BLaER1 (cell line): ENCODE measurements at regions not wholly inside any gene's neighbourhood (a gene's known extent, or its start where the extent isn't known, plus 50 kb on each side); places are given as distances from the start of the nearest gene placed in this dataset.
"Not testable (repeated sequence)": the region's sequence is repeated elsewhere in the genome, so short reads cannot be mapped to it uniquely, and the experiment has no call there.

Experiments used
- H3K27ac ChIP-seq: shearing (Covaris generic); formaldehyde crosslinking; 2 replicates; pipeline ENCODE4 v1.8.1; 2022
- H3K27me3 ChIP-seq: shearing (Covaris generic); formaldehyde crosslinking; 2 replicates; pipeline ENCODE4 v1.8.1; 2022
- H3K36me3 ChIP-seq: shearing (Covaris generic); formaldehyde crosslinking; 2 replicates; pipeline ENCODE4 v1.8.1; 2022
- H3K4me1 ChIP-seq: shearing (Covaris generic); formaldehyde crosslinking; 2 replicates; pipeline ENCODE4 v1.8.1; 2022
- H3K4me2 ChIP-seq: shearing (Covaris generic); formaldehyde crosslinking; 2 replicates; pipeline ENCODE4 v1.8.1; 2022
- H3K4me3 ChIP-seq: shearing (Covaris generic); formaldehyde crosslinking; 2 replicates; pipeline ENCODE4 v1.8.1; 2022
- H3K9ac ChIP-seq: shearing (Covaris generic); formaldehyde crosslinking; 2 replicates; pipeline ENCODE4 v1.8.1; 2022
- H3K9me3 ChIP-seq: shearing (Covaris generic); formaldehyde crosslinking; 2 replicates; pipeline ENCODE4 v1.8.1; 2022
- H4K20me1 ChIP-seq: shearing (Covaris generic); formaldehyde crosslinking; 2 replicates; pipeline ENCODE4 v1.8.1; 2022
- Cebpa-rat ChIP-seq: shearing (Covaris generic); IDR thresholded peaks from 2 replicates; pipeline ENCODE4 v1.8.1; 2022

DNA sequence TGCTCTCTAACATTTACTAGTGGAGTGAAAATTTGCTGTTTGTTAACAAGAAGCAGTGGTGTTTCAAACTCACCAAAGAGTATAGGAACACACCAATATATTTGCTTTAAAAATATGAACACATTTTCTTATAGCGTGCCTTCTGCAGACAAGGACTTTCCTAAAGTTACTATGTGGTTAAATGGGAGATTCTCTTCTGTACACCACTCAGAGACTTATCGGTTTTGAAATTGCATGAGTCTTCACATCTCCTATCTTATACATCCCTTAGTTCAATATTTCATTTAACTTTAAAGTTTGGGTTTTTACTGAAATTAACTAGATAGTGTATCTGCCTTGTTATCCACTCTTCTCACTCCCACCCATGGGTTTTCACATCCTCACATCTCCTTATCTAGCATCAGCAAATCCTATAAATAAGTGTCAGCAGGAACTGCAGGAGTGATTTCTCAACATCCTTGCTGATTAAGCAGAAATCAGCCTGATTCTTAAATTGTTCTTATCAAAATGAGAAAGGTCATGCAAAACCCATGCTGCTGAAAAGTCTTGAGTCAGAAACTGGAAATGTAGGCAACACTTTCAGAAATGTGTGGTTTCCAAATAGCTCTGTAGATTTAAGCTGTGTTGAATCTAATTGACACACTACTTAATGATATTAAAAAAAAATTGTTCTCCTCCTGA lies 1075.6 kb upstream of the GJE1 start:
- Histone ChIP-seq H3K9me3 (no peaks in the 10 kb centered on the region), H3K4me1 (no peaks in the 10 kb centered on the region), H3K27me3 (no peaks in the 10 kb centered on the region), H3K27ac (no peak overlapping the region), H3K36me3 (no peaks in the 10 kb centered on the region), H4K20me1 (no peaks in the 10 kb centered on the region), H3K4me2 (no peak overlapping the region), H3K9ac (no peak overlapping the region), H3K4me3 (no peak overlapping the region)
- TF ChIP-seq Cebpa-rat: no peak

DNA sequence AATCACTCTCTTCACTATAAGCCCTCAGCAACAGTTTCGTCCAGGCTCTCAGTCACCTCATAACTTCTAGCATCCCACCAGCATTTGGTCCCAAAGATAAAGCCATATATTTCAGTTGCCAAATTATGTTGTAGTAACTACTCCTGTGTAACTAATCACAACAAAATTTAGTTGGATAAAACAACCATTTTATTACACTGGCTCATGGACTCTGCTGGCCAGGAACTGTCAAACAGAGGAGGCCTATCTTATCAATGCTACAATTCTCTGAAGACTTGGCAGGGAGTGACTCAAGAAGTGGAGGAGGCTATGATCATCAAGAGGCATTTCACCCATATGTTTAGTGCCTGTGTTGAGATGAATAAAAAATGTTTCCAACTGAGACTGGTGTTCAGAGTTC lies 1082.3 kb upstream of the GJE1 start:
- no peak overlapping the region for H3K9ac ChIP-seq
- no peaks in the 10 kb centered on the region for H3K9me3 ChIP-seq
- no peaks in the 10 kb centered on the region for H3K27me3 ChIP-seq
- H3K27ac ChIP-seq: no peak overlapping the region
- no peak for TF ChIP-seq Cebpa-rat
- no peaks in the 10 kb centered on the region for H3K36me3 ChIP-seq
- no peak overlapping the region for H3K4me2 ChIP-seq
- no peak overlapping the region for H3K4me3 ChIP-seq
- H3K4me1 ChIP-seq: no peaks in the 10 kb centered on the region
- no peaks in the 10 kb centered on the region for H4K20me1 ChIP-seq

DNA sequence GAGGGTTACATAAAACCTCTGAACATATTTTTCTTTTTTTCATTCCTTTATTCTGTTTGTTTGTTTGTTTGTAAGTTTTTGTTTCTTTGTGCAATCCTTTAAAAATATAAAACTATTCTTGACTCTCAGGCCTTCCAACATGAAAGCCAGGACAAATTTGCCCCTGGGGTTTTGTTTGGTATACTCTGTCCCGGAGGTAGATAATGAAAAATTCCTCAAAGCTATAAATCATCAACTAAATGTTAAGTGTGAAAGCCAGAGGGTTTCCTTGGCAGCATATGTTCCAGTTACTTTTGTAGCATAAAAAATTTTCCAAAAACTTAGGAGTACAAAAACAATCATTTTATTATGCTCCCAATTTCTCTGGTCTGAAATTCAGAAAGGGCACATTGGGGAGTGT lies 1084.3 kb upstream of the GJE1 start:
- no peaks in the 10 kb centered on the region for H3K36me3 ChIP-seq
- H3K27me3 ChIP-seq: no peaks in the 10 kb centered on the region
- H4K20me1 ChIP-seq: no peaks in the 10 kb centered on the region
- no peak overlapping the region for H3K9ac ChIP-seq
- H3K27ac ChIP-seq: no peak overlapping the region
- TF ChIP-seq Cebpa-rat: no peak
- H3K9me3 ChIP-seq: no peaks in the 10 kb centered on the region
- H3K4me2 ChIP-seq: no peak overlapping the region
- H3K4me1 ChIP-seq: no peaks in the 10 kb centered on the region
- no peak overlapping the region for H3K4me3 ChIP-seq

DNA sequence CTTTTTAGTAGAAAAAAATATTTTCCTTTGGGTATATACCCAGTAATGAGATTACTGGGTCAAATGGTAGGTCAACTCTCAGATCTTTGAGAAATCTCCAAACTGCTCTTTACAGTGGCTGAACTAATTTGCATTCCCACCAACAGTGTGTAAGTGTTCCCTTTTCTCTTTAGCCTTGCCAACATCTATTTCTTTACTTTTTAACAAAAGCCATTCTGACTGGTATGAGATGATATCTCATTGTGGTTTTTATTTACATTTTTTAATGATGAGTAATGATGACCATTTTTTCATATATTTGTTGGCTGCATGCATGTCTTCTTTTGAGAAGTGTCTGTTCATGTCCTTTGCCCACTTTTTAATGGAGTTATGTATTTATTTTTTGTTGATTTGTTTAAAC lies 1086.2 kb upstream of the GJE1 start:
- H3K4me2 ChIP-seq, H3K9me3 ChIP-seq, H3K4me1 ChIP-seq, H3K36me3 ChIP-seq, H3K27me3 ChIP-seq, H3K27ac ChIP-seq, H3K9ac ChIP-seq, H4K20me1 ChIP-seq, H3K4me3 ChIP-seq: not testable (repeated sequence)

DNA sequence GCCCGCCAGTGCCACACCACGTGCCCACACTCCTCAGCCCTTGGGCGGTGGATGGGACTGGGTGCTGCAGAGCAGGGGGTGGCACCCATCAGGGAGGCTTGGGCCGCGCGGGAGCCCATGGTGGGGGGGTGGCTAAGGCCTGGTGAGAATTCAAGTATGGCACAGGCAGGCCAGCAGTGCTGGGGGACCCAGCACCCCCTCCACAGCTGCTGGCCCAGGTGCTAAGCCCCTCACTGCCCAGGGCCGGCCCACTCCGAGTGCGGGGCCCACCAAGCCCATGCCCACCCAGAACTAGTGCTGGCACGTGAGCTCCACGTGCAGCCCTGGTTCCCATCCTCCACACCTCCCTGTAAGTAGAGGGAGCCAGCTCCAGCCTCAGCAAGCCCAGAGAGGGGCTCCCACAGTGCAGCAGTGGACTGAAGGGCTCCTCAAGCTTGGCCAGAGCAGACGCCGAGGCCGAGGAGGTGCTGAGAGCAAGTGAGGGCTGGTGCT lies 1091.1 kb upstream of the GJE1 start:
- no peak overlapping the region for H3K4me3 ChIP-seq
- H3K4me1 ChIP-seq: no peaks in the 10 kb centered on the region
- no peaks in the 10 kb centered on the region for H4K20me1 ChIP-seq
- no peak overlapping the region for H3K27ac ChIP-seq
- H3K4me2 ChIP-seq: no peak overlapping the region
- H3K36me3 ChIP-seq: no peaks in the 10 kb centered on the region
- no peak for TF ChIP-seq Cebpa-rat
- H3K9ac ChIP-seq: no peak overlapping the region
- no peaks in the 10 kb centered on the region for H3K27me3 ChIP-seq
- H3K9me3 ChIP-seq: peaks cover 18% of the 10 kb centered on the region

DNA sequence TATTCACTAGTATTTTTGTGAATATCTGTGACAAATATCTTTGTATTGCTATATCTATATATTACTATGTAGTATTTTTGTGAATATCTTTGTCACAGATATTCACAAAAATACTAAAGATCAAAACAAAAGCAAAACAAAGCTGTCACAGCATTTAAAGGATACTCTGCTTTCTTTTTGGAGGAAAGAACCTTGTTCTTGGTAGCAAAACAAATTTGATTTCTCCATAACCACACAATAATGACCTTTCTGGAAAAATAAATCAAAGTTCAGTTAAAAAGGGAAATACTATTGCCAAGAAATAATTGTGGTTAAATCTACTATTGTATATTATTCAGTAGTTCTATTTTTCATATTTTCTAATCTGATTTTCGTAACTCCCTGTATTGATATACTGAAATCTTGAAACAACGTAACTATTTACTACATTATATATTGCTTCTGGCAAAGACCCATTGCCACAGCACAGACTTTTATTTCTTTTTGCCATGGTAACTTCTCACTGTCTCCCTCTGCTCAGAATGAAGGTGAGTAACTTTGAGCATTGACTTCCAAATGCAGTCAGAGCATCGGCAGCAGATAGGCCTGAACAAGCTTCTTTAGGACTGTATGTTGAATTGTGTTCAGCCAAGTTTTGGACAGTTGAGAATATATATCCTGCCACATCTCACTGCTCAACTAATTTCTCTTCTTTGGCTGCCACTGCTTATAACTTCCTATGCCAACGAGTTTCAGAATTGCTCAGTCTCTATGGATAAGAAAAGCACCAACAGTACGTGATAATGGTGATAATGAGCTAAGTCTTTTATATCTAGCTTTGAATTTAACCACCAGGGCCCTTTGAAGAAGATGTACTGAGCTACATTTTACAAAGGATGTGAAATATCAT lies 1097.2 kb upstream of the GJE1 start:
- no peak overlapping the region for H3K4me2 ChIP-seq
- no peak overlapping the region for H3K4me3 ChIP-seq
- H3K9me3 ChIP-seq: peaks cover 3% of the 10 kb centered on the region; the same call in 1 of the 2 replicates
- no peak overlapping the region for H3K27ac ChIP-seq
- H3K27me3 ChIP-seq: no peaks in the 10 kb centered on the region
- H4K20me1 ChIP-seq: no peaks in the 10 kb centered on the region
- TF ChIP-seq Cebpa-rat: no peak
- no peak overlapping the region for H3K9ac ChIP-seq
- H3K4me1 ChIP-seq: no peaks in the 10 kb centered on the region
- no peaks in the 10 kb centered on the region for H3K36me3 ChIP-seq

DNA sequence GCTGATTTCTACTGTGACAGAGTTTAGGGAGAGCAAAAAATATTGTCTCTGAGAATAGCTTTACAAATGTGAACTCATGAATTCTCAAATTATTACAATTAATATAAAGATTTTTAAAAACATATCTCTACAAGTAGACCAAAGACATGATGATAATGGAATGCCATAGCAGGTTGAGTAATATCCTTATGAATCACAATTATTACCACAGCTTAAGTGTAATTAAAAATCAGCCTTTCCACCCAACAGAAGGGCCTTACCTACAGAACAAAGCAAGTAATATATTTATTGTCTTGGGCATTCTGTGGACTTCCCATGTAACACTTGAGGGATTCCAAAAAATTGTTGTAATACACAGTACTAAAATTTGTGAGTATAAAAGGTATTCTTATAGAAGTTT lies 1099.6 kb upstream of the GJE1 start:
- Histone ChIP-seq H3K4me2 (no peak overlapping the region), H3K4me1 (no peaks in the 10 kb centered on the region), H3K4me3 (no peak overlapping the region), H3K27ac (no peak overlapping the region), H3K9me3 (no peaks in the 10 kb centered on the region), H3K9ac (no peak overlapping the region), H3K36me3 (no peaks in the 10 kb centered on the region), H4K20me1 (no peaks in the 10 kb centered on the region), H3K27me3 (no peaks in the 10 kb centered on the region)
- no peak for TF ChIP-seq Cebpa-rat

DNA sequence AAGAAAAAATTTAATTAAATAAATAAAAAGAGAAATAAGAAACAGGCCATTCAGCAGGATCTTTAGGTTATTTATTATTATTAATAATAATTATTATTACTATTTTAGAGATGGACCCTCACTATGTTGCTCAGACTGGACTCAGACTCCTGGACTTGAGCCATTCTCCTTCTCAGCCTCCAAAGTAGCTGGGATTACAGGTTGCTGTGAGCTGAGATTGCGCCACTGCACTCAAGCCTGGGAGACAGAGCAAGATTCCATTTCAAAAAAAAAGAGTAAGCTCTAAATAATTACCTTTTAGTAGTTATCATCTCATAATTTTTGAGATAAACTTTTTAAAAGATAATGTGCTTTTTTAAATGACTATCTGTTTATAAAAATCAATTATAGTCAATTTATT lies 1102.8 kb upstream of the GJE1 start:
- Histone ChIP-seq H3K9me3 (no peaks in the 10 kb centered on the region), H3K4me1 (no peaks in the 10 kb centered on the region), H3K9ac (no peak overlapping the region), H3K4me3 (no peak overlapping the region), H3K27me3 (no peaks in the 10 kb centered on the region), H3K36me3 (no peaks in the 10 kb centered on the region), H3K4me2 (no peak overlapping the region), H4K20me1 (no peaks in the 10 kb centered on the region), H3K27ac (no peak overlapping the region)
- TF ChIP-seq Cebpa-rat: no peak

DNA sequence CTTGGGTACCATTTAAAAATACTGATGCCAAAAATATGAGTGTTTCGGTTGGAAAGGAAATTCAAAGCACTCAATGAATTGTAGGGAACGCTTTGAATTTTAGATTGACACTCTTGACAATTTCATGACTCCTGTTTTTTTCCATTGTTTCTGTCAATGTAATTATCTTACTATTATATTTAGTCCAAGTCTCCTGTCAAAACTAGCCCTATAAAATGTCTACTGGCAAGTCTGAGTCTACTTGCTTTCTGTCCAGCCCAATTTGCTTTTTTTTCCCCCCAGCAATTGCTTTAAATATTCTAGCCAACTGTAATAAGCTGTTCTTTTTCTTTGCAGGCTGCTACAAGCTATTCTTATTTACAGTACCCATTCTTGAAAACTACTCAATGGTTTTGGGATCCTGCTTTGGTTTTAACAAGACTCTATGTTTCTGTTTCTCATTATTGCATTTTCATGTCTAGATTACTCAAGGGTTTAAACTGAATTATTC lies 1103.9 kb upstream of the GJE1 start:
- no peaks in the 10 kb centered on the region for H3K9me3 ChIP-seq
- no peaks in the 10 kb centered on the region for H3K36me3 ChIP-seq
- no peaks in the 10 kb centered on the region for H3K4me1 ChIP-seq
- TF ChIP-seq Cebpa-rat: no peak
- no peaks in the 10 kb centered on the region for H4K20me1 ChIP-seq
- no peak overlapping the region for H3K4me2 ChIP-seq
- H3K9ac ChIP-seq: no peak overlapping the region
- no peak overlapping the region for H3K27ac ChIP-seq
- H3K4me3 ChIP-seq: no peak overlapping the region
- H3K27me3 ChIP-seq: no peaks in the 10 kb centered on the region

DNA sequence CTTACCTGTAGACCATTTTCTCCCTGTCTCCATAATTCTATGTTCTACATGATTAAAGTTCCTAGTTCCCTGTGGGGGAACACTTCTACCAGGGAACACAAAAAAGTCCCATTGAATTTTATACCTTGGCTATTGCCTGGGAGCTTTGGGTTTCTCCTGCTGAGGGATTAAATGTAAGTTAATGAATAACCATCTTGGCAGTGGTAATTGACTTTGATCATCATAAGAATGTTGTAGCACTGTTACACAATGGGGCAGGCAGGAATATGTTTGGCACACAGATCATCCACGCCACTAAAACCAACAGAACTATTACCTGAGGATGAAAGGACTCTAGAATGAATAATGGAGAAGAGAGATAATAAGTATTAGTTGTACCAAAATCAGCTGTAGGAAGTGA lies 1106.2 kb upstream of the GJE1 start:
- no peak overlapping the region for H3K27ac ChIP-seq
- H3K27me3 ChIP-seq: no peaks in the 10 kb centered on the region
- H3K4me3 ChIP-seq: no peak overlapping the region
- no peaks in the 10 kb centered on the region for H3K9me3 ChIP-seq
- no peaks in the 10 kb centered on the region for H3K4me1 ChIP-seq
- H3K36me3 ChIP-seq: no peaks in the 10 kb centered on the region
- no peak overlapping the region for H3K4me2 ChIP-seq
- TF ChIP-seq Cebpa-rat: no peak
- no peaks in the 10 kb centered on the region for H4K20me1 ChIP-seq
- no peak overlapping the region for H3K9ac ChIP-seq
